ENCODE measurements at regions not wholly inside any gene's neighbourhood (a gene's known extent, or its start where the extent isn't known, plus 50 kb on each side); places are given as distances from the start of the nearest gene placed in this dataset.

DNA sequence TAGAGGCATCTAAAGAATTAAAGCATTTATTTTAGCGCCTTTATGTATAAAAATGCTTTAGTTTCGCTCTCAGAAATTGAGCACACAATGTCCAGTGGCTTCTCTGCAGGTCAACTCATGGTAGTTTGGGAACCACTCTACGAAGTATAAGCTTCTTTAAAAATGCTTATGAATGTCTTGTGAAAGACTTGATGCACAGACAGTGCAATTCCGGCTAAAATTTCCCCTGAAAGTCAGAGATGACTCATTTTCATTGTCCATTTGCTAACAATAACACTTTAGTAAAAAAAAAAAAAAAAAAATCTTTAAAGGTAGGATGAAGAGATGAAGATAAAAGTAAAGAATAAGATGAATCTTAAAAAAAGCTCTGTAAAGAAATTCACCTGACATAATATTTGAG is 117.2 kb downstream of the PDHA2 start:
- no peak for TF ChIP-seq POLR2AphosphoS5 (IDR thresholded peaks at IDR 0.05; ENCODE audit: low read depth, low read length)
- no peak for TF ChIP-seq POLR2A (IDR thresholded peaks at IDR 0.05; ENCODE audit: low read depth, low read length)
- no peak for TF ChIP-seq TAF1 (IDR thresholded peaks at IDR 0.05; ENCODE audit: borderline replicate concordance, low read depth, low read length)
